Lower lobe of right lung (tissue), 2 donors: ENCODE measurements at regions not wholly inside any gene's neighbourhood (a gene's known extent, or its start where the extent isn't known, plus 50 kb on each side); places are given as distances from the start of the nearest gene placed in this dataset.

ENCODE experiments used
- ATAC-seq, 2 donors: fragments of 200-7000 bp; cut with Tn5 transposase; one replicate each; pipeline ENCODE4 v1.9.1; 2020 to 2022; ENCODE audit warnings: mild to moderate bottlenecking in 2 of 2, moderate library complexity in 2 of 2
- DNase-seq: peaks from one replicate; pipeline ENCODE4 v3.0.0-alpha.2; 2020
- H3K27ac ChIP-seq: fragments of 200-600 bp; one replicate; pipeline ENCODE4 v1.8.0; 2022
- H3K27me3 ChIP-seq: fragments of 200-600 bp; one replicate; pipeline ENCODE4 v1.8.0; 2022; ENCODE audit warnings: low read depth
- H3K36me3 ChIP-seq: fragments of 200-600 bp; one replicate; pipeline ENCODE4 v1.8.0; 2022; ENCODE audit warnings: mild to moderate bottlenecking
- H3K4me1 ChIP-seq: fragments of 200-600 bp; one replicate; pipeline ENCODE4 v1.8.0; 2022
- H3K4me3 ChIP-seq: fragments of 200-600 bp; one replicate; pipeline ENCODE4 v1.8.0; 2022; ENCODE audit warnings: mild to moderate bottlenecking
- H3K9me3 ChIP-seq: fragments of 200-600 bp; one replicate; pipeline ENCODE4 v1.8.0; 2022
- CTCF ChIP-seq: fragments of 200-600 bp; IDR thresholded peaks from one replicate; pipeline ENCODE4 v1.8.0; 2022; ENCODE audit warnings: antibody characterized with exemption, mild to moderate bottlenecking
- intact Hi-C: fragments of 100-400 bp; cut with DNase I; formaldehyde crosslinking; loops from one replicate; pipeline ENCODE4 v1.11.0; 2022
- donor health status: DM: no; HTN: yes; CAD: no; lungs with severe emphysema.

GRCh38 chr3:63048367-63049326 is 173.4 kb upstream of the CADPS start:
- H3K4me1 ChIP-seq, result no peaks in the 10 kb centered on the region
- no peaks in the 10 kb centered on the region for H3K36me3 ChIP-seq
- TF ChIP-seq CTCF, result no peak
- no peak overlapping the region for H3K4me3 ChIP-seq
- no peaks in the 10 kb centered on the region for H3K27me3 ChIP-seq
- no peak overlapping the region for H3K27ac ChIP-seq
- H3K9me3 ChIP-seq, result no peaks in the 10 kb centered on the region
- DNase-seq (no peak), ATAC-seq (peak in 1 of 2 donors; percentile 38)
- intact Hi-C loops, result no loop called here

GRCh38 chr3:63050548-63051177 is 175.4 kb upstream of the CADPS start:
- H3K4me1 ChIP-seq, result no peaks in the 10 kb centered on the region
- no peaks in the 10 kb centered on the region for H3K27me3 ChIP-seq
- no peaks in the 10 kb centered on the region for H3K9me3 ChIP-seq
- H3K27ac ChIP-seq, result no peak overlapping the region
- no peak for TF ChIP-seq CTCF
- DNase-seq (no peak), ATAC-seq (no peak)
- H3K4me3 ChIP-seq, result no peak overlapping the region
- intact Hi-C loops, result no loop called here
- no peaks in the 10 kb centered on the region for H3K36me3 ChIP-seq

GRCh38 chr3:63051920-63052319 is 176.7 kb upstream of the CADPS start:
- DNase-seq (no peak), ATAC-seq (no peak)
- H3K36me3 ChIP-seq, result no peaks in the 10 kb centered on the region
- H3K4me3 ChIP-seq, result no peak overlapping the region
- H3K27ac ChIP-seq, result no peak overlapping the region
- TF ChIP-seq CTCF, result no peak
- no peaks in the 10 kb centered on the region for H3K4me1 ChIP-seq
- no peaks in the 10 kb centered on the region for H3K27me3 ChIP-seq
- no peaks in the 10 kb centered on the region for H3K9me3 ChIP-seq
- intact Hi-C loops, result no loop called here

- ATAC-seq (no peak), DNase-seq (no peak)
- H3K27ac ChIP-seq, result no peak overlapping the region
- intact Hi-C loops, result no loop called here
- H3K27me3 ChIP-seq, result no peaks in the 10 kb centered on the region
- H3K36me3 ChIP-seq, result no peaks in the 10 kb centered on the region
- H3K4me1 ChIP-seq, result no peaks in the 10 kb centered on the region
- no peaks in the 10 kb centered on the region for H3K9me3 ChIP-seq
- no peak overlapping the region for H3K4me3 ChIP-seq
- no peak for TF ChIP-seq CTCF
Observed at GRCh38 chr3:63056932-63057331, 181.7 kb upstream of the CADPS start.

- TF ChIP-seq CTCF, result no peak
- no peak overlapping the region for H3K4me3 ChIP-seq
- H3K36me3 ChIP-seq, result no peaks in the 10 kb centered on the region
- no peak for DNase-seq
- no peaks in the 10 kb centered on the region for H3K27me3 ChIP-seq
- intact Hi-C loops, result no loop called here
- H3K27ac ChIP-seq, result no peak overlapping the region
- H3K9me3 ChIP-seq, result no peaks in the 10 kb centered on the region
- ATAC-seq, result no peak
- no peaks in the 10 kb centered on the region for H3K4me1 ChIP-seq
Observed at GRCh38 chr3:63060412-63060811, 185.2 kb upstream of the CADPS start.
